ENCODE measurements at regions not wholly inside any gene's neighbourhood (a gene's known extent, or its start where the extent isn't known, plus 50 kb on each side); places are given as distances from the start of the nearest gene placed in this dataset.

DNA sequence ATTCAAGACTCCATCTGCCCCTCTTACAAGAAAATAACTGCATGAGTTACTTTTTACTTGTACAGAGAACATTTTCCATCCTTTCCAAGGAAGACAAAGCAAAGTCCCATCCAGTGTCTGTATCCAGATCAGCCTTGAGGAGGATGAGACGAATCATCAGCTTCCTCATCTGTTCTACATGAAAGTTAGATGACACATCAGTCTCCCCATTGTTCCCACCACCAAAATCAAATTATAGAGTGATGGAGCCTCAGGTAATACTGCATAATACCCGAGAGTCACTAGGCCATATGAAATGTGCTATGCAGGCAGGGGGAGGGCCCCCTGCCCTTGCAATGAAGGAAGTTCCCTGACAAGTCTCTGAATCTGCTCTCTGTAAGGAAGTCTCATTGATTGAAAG lies 1244.6 kb upstream of the SLC10A2 start:
- DNase-seq = no peak

DNA sequence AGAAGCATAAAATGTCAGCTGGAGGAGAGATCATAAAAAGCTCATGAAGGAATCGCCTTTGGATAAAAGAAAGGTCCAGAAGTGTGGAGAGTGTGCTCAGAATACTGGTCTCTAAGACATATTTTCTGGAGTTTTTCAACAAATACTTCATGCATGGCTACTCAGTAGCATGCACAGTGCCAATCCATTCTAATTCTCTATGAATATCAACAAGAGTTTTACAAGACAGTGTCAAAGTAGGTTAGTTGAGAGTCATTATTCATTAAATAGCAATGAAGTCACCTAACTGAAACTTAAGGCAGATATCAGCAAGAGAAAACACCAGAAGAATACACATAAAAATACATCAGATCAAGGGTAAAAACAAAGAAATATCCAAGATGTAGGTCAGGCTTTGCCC lies 1243.2 kb upstream of the SLC10A2 start:
- no peak for DNase-seq

DNA sequence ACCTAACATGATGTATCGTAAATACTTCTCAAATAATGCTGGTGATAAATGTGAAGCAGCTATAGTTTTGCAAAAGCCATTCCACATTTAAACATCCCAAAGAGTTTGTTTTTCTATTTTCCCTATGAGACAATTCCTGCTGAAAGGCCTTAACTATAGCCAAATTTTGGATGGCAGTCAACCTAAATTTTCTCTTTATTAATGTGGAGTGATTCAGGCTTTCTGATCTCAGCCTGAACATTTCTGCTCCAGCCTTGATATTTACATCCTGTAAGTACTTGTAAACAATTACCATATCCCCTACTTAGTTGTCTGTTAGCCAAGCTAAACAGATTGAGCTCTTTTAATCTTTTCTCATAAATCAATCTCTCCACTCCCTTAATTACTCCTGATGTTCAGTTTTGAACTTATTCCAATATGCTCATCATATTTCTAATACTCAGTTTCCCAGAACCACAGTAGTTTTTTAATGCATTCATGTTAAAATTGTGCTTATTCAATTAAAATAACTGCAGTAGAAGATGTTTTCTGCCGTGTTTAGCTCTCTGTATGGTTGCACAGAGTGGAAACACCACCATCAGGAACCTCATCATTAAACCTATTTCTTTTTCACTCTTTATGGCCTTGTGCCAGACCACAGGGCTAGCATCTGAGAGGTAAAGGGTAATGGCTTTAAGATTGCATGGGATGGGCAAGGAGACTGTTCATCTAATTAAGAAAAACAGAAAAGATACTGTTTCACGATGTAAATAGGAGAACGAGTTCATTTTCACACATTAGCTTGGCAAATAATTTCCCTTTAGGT lies 1235.2 kb upstream of the SLC10A2 start:
- no peak for DNase-seq

DNA sequence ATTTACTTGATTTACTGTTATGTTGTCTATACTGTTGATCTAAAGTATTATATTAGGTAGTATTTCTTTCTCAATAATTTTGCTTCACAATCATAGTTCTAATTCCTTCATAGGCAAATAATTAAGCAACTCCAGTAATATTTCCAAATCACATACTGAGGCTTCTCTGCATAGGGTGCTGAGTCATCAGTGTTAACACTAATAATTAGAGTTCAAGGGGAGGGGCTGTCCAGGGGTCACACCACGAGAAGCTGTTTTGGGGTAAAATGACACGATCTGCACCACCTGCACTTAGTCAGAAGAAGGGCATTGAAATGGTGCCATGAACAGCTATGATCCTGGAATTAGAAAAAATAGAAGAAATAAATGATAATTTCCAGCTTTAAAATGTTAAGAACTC lies 1230.9 kb upstream of the SLC10A2 start:
- DNase-seq = no peak

DNA sequence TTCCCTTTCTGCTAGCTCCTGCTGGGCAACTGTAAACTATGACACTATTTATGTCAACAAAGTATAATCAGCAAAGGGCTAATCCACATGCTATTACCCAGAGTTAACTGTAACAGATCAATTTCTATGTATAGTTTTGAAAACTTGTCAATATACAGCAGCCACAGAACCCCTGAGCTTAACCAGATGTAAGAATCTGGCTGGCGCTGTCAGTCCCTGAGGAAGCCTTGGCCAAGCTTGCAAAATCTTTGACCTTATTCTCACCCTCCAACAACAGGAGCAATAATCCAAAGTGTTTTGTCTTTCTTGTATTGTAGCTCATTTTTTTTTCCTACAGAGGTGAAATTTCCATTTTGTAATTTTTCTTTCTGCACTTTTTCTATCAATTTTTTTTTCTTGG lies 1230.1 kb upstream of the SLC10A2 start:
- no peak for DNase-seq

DNA sequence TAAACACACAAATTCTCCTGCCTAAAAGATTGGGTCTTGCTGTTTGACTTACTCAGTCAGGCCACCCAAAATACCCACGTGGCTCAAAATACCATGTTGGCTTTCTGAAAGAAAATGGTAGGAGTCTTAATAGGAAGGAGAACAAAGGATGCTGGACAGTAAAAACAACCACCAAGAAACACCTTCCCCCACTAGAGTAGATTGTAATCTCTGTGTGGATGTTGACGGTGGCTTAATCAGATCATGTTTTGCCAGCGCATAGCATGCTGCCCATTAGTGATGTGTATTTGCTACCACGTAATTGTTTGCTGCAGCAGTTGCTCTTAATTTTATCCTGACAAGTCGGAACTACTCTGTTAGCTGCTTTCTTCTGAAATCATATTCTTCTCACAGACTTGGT lies 1229.3 kb upstream of the SLC10A2 start:
- DNase-seq = no peak

DNA sequence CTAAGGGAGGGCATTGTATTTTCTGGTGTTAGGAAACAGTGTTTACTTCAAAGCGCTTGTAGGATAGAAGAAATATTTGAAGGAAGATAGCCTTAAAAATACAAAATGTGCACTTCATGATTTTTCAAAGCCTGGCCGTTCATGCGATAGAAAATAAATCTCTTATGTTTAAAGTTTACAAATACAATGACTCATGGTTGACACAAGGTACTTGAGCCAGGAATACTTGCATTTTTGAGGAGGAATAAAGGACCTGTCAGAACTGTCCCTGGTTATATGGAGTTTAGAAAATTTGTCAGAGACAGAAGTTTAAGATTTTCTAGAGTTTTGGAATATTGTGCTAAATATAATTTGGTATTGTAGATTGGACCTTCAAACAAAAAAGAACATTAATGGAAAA lies 1223.2 kb upstream of the SLC10A2 start:
- DNase-seq = no peak

DNA sequence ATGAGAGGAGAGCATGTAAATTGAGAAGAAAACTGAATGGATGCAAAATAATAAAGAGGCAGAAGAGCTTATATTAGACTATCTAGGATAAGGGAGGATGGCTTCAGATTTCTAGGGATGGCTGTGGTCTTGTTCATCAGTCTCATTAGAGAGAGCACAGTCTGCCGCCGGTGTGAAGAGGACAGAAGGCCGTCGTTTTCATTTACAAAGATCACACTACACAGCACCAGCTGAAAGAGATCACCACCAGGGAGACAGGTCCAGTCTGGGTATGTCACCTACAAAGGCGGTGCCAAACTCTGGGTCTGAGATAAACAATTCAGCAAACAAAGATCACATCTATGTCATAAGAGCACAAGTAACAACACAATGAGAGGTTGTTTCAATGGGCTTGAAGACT lies 1222.3 kb upstream of the SLC10A2 start:
- DNase-seq = no peak

DNA sequence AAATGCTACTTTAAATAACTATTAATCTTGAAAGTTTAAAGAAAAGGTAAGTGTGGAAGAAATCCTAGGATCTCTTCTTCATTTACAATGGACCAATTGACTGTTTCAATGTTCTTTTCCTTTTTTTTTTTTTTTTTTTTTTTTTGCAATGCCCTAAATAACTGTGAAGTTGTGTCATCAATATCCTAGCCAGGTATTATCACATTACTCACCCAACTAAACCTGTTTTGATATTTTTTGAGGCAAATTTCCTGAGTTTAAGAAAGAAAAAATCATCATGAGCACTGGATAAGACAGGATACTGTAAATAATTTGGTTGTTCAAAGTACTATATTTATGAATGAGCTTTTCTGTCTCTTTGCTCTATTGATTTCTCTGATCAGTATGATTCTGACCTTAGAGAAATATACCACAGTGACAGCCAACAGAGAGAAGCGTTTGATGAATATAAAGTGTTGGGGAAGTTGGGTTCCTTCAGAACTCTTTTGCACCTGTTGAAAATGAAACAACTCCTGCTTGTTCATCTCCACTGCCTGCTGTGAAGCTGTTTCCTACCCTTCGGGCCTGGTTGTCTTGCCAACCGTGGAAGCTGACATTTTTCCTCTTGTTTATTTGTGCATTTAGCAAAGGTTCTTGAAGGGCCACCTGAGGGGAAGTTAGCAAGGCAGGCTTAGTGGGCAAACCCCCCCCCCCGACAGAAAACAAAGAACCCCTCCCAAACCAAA lies 1220.5 kb upstream of the SLC10A2 start:
- DNase-seq = no peak

DNA sequence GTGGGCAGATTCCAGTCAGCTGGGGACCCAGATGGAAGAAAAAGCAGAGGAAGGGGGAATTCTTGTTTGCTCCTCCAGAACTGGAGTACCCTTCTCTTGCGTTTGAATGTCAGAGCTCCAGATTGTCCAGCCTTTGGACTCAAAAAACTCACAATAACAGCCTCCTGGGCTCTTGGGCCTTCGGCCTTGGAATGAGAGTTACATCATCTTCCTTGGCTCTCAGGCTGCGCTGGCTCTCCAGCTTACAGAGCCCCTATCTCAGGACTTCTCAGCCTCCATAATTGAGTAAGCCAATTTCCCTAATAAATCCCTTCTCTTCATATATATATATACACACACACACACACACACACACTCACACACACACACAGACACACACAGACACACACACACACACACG lies 1215.7 kb upstream of the SLC10A2 start:
- no peak for DNase-seq

DNA sequence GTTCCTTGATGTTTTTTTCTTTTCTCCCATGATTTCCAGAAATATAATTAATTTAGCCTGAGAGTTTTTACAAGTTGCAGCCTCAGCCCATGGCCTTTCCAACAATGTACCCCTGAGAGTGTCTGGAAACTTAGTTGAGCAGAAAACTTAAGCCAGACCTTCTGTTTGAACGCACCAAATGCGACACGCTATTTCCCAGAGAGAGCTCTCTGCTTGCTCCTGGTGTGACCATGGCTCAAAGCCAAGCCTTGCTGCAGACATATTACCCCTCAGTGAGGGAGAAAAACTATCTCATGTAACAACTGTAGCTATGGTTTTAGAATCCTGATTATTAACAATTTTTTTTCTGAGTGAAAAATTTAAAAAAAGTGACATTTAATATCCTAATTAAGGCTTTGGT lies 1204.5 kb upstream of the SLC10A2 start:
- no peak for DNase-seq

DNA sequence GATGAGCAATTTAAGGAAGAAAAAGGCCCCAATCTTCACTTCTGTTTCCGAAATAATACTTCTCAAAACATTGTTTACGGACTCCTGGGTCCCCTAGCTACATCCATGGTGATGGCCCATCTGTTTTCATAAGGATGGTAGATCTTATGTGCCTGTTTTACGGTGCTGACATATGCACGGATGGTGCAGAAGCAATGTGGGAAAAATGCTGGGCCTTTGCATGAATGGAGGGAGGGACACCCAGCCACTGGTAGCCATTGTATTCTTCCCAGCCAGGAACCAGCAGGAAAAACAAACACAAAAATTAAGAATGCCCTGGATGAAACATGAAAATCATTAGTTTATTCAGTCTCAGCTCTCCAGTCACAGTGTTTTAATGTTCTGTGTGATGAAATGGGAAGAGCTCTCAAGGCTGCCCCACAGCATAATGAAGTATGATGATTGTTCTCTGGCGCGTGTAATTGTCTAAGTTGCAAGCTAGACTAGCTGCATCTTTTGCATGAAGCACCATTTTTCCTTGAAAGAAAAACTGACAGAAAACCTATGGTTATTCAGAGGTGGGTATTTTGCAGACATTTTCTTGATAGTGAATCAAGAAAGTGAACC lies 1201.1 kb upstream of the SLC10A2 start:
- DNase-seq = no peak

DNA sequence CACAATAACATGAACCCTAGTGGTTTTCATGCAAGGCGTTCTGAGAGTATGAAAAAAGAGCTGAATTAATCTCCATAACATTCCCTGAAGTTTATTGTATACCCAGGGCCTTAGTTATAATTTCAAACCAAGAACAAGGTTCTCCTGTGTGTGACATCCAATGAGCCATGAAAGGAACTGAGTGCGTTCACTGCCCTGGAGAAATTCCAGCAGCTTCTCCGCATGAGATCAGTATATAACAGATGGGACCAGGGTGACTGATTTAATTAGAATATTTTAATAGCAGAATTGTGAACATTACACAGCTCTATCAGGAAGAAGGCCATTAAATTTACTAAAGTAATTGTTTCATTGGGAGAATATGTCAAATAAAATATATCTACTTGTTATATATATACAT lies 1190.5 kb upstream of the SLC10A2 start:
- DNase-seq = no peak

DNA sequence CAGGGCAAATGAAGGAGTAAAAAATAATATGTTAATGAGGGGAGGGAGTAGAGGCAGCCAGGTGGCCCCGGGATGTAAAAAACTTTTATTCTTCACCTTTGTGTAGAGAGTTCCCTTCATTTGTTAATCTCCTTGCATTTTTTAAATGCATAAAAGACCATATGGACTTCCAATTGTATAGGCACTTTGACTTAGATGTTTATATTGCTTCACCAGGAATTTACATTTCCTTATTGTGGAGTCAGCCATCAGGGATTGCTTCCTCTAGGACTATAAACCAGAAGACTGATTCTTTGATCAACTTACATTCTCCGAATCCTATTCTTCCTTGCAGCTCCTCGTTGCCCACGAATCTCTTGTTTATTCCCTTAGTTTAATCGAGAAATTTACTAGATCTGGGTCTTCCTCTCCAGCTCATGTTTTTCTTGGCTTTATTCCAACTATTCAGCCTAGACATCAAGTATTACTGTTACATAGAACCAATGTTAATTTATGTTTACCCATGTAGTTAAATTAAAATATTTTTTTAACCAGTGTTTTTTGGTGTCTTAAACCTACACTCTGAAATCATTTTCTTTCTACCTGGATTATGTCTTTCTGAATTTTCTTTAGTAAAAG lies 1187.0 kb upstream of the SLC10A2 start:
- no peak for DNase-seq

DNA sequence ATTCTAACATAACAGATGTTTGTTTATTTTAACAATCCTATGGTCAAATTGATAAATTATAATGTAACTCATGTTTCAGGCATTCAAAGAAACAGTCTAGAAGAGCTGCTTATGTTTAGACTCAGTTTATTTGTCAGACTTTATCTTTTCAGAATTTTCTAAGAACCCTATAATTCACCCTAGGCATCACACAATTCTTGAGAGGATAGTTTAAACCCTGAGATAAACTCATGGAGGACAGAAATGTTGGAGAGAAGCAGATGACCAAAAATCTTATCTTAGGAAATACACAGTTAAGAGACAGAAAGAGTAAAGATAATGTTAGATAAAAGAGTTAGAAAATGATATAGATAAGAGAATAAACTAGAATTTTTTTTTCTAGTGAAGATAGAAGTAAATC lies 1185.7 kb upstream of the SLC10A2 start:
- no peak for DNase-seq

DNA sequence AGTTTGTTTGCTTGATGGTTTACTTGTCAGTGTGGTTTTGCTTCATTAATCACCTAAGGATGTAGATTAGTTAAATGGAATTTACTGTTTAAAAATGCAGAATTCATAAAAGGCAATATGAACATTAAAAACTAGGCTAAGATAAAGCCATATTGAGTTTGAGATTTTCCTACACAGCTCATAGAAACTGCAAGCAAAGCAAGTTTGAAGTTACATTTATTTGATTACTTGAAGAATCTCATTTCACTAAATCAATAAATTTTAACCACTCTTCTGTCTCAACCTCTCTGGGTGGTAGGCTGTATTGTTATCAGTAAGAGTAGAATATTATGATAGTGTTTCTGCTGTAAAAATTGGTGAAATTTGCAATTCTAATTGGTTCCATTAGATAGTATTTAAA lies 1180.7 kb upstream of the SLC10A2 start:
- no peak for DNase-seq

DNA sequence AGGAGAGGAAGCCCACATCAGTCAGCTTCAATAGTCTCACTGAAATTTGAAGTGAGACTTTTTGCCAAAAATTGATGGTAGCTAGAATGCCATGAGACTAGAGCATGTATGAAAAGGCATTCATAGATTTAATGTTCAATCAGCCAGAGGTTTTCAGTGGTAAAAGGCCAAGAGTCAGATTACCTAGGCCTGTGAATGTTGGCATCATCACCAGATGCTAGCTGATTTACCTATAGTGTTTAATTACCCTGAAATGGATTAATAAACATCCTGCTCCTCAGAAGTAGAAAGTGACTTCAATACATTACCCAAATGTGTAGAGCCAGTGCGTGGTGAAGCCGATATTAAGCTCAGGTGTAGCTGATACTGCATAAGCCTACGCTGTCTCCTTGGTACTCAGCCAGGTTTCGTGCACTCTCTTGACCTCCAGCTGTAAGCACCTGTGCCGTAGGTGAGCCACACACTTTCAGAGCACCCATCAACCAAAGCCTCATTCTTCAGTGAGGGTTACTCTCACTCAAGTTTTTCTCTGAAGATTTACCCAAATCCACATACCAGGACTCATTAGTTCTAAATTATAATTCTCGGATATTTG lies 1140.3 kb upstream of the SLC10A2 start:
- no peak for DNase-seq

DNA sequence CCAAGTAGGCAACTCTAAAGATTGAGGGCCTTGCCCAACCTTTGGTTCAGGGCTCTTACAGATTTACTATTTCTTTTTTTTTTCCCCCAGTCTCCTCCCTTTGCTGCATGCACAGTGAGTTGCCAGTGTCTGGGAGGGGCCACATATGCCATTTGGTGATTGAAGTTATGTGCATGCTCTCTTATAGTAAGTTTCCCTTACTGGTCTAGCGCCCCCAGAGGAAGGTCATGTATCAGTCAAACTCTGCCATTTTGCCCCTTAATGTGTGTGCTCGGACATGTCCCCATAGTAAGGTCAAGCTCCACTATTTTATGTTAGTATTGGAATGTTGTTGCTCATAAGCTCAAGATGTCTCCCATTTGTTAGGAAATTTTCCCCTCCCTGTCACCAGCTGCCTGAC lies 1138.0 kb upstream of the SLC10A2 start:
- DNase-seq = no peak

DNA sequence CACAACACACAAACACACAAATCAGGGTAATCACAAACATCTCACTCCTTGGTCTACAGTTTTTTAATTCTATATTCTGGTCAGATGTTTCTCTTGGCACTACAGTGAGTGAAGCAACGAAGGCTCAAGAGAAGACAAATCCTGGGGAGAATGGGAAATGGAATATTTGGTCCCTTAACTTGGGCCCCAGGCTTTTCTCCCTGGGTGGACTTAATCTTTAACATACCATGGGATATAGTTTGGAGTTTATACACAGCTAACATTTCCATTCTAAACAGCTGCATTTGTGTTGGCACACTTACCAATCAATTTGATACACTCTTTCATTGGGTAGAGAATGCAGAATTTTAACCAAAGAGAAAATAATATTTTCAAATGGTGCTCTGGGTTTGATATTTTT lies 1132.6 kb upstream of the SLC10A2 start:
- DNase-seq = no peak

DNA sequence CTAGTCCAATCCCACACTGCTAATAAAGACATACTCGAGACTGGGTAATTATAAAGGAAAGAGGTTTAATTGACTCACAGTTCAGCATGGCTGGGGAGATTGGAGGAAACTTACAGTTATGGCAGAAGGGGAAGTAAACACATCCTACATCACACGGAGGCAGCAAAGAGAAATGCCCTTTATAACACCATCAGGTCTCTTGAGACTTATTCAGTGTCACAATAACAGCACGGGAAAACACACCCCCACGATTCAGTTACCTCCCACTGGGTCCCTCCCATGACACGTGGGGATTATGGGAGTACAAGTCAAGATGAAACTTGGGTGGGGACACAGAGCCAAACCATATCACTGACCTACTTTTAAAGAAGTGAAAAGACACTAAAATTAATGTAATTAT lies 1130.4 kb upstream of the SLC10A2 start:
- DNase-seq = no peak

DNA sequence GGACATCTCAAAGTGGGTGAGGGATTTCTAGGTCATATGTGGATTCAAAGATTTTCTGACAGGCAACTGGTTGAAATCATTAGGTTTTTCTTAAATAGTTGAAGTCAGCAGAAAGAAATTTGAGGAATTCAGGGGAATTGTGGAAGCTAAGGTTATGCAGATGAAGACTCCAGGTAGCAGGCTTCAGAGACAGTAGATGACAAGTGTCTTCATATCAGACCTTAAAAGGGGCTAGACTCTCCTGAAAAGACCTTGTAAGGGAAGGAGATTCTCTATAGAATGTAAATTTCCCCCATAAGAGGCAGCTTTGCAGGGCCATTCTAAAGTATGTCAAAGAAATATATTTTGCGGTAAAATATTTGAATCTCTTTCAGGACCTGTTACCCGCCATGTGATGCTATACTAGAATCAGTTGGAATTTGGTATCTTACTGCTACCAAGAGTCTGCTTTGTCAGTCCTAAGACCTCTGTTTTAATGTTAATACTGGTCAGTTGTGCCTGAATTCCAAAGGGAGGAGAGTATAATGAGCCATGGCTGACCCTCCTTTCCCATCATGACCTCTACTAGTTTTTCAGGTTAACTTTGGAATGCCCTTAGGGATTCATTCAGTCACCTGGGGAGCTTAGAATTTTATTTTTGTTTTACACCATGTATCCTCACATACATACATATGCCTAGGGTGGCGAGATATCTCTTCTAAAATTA lies 1115.5 kb upstream of the SLC10A2 start:
- DNase-seq = no peak

DNA sequence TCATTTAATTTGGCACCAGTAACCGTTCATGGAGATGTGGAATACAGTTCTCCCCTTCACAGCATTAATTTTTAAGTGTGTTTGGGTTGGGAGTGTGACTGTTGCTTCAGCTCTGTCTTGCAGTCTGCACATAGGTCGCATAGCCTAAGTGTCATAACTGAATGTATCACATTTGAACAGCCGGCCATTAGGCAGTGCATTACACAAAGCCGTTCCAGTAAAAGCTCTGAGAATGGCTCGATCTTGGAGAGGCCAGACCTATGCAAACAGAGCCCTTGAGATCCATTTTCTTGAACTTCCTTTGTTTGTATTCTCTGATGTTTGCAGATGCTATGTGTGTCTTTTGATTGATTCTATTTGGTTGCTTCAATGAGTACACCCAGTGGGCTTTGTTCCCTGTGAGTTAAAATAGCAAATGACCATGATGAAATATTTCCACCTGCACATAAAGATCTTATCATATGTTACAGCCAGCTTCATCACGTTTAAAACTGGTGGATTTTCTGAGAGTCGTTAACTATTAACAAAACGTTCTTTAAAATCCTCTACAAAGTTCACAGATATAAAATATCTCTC lies 1104.9 kb upstream of the SLC10A2 start:
- DNase-seq = no peak
